Mucosa of rectum (tissue), 2 donors: ENCODE measurements at regions not wholly inside any gene's neighbourhood (a gene's known extent, or its start where the extent isn't known, plus 50 kb on each side); places are given as distances from the start of the nearest gene placed in this dataset.
"Not testable (repeated sequence)": the region's sequence is repeated elsewhere in the genome, so short reads cannot be mapped to it uniquely, and the experiment has no call there.

Experiments used
- H3K27ac ChIP-seq, 2 donors: one replicate each; pipeline ENCODE4 v1.7.0; 2013; ENCODE audit warnings: inconsistent platforms in 2 of 2, low read depth in 2 of 2, low read length in 2 of 2
- H3K27me3 ChIP-seq, 2 donors: one replicate each; pipeline ENCODE4 v1.7.0; 2013; ENCODE audit warnings: low read length in 2 of 2; ENCODE audit not compliant: control insufficient read depth in 2 of 2, insufficient read depth in 2 of 2
- H3K36me3 ChIP-seq, 2 donors: one replicate each; pipeline ENCODE4 v1.7.0; 2013; ENCODE audit warnings: low read length in 2 of 2; ENCODE audit not compliant: control insufficient read depth in 2 of 2, insufficient read depth in 2 of 2
- H3K4me1 ChIP-seq, 2 donors: one replicate each; pipeline ENCODE4 v1.7.0; 2013; ENCODE audit warnings: low read length in 2 of 2, mild to moderate bottlenecking in 1 of 2; ENCODE audit not compliant: control insufficient read depth in 2 of 2, insufficient read depth in 2 of 2
- H3K4me3 ChIP-seq, 2 donors: one replicate each; pipeline ENCODE4 v1.7.0; 2013; ENCODE audit warnings: low read length in 2 of 2
- H3K9ac ChIP-seq, 2 donors: one replicate each; pipeline ENCODE4 v1.7.0; 2013; ENCODE audit warnings: low read length in 2 of 2, low read depth in 1 of 2, mild to moderate bottlenecking in 1 of 2
- H3K9me3 ChIP-seq, 2 donors: one replicate each; pipeline ENCODE4 v1.7.0; 2013; ENCODE audit warnings: low read length in 2 of 2; ENCODE audit not compliant: control insufficient read depth in 2 of 2
- donor health status: healthy.
- donor health status: Normal muscosa, but diverticular disease.

GRCh38 chr16:66036793-66037715 is 329.4 kb upstream of the CDH5 start:
- no peaks in the 10 kb centered on the region for H3K4me1 ChIP-seq
- no peak overlapping the region for H3K9ac ChIP-seq
- no peaks in the 10 kb centered on the region for H3K36me3 ChIP-seq
- H3K27ac ChIP-seq = no peak overlapping the region
- no peak overlapping the region for H3K4me3 ChIP-seq
- no peaks in the 10 kb centered on the region for H3K9me3 ChIP-seq
- no peaks in the 10 kb centered on the region for H3K27me3 ChIP-seq

- H3K9me3 ChIP-seq = no peaks in the 10 kb centered on the region
- no peak overlapping the region for H3K9ac ChIP-seq
- H3K27me3 ChIP-seq = no peaks in the 10 kb centered on the region
- H3K4me1 ChIP-seq = no peaks in the 10 kb centered on the region
- H3K4me3 ChIP-seq = no peak overlapping the region
- no peak overlapping the region for H3K27ac ChIP-seq
- no peaks in the 10 kb centered on the region for H3K36me3 ChIP-seq
These were observed 330.3 kb upstream of the CDH5 start for GRCh38 chr16:66036184-66036583.

DNA sequence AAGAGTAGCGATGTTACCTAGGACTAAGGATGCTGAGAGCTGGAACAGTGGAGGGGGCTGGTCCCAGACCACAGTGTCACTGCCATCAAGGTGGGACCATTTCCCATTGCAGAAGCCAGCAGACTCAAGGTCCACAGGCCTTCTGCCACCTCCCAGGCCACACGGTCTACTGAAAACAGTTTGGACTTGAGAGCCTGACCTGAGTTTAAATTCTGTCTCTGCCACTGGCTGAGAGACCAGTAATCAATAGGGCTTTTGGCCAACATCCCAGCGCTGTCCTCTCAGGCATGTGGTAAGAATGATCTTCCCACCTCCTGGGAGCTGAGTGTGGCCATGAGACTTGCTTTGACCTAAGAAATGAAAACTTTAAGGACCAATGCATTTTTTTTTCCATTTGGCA is 331.4 kb upstream of the CDH5 start:
- Histone ChIP-seq H3K9me3 (no peaks in the 10 kb centered on the region), H3K4me3 (no peak overlapping the region), H3K36me3 (no peaks in the 10 kb centered on the region), H3K27ac (no peak overlapping the region), H3K9ac (no peak overlapping the region), H3K4me1 (no peaks in the 10 kb centered on the region), H3K27me3 (no peaks in the 10 kb centered on the region)

- H3K27me3 ChIP-seq = no peaks in the 10 kb centered on the region
- no peak overlapping the region for H3K9ac ChIP-seq
- H3K27ac ChIP-seq = no peak overlapping the region
- no peaks in the 10 kb centered on the region for H3K36me3 ChIP-seq
- no peaks in the 10 kb centered on the region for H3K9me3 ChIP-seq
- H3K4me3 ChIP-seq = no peak overlapping the region
- H3K4me1 ChIP-seq = no peaks in the 10 kb centered on the region
These were observed 333.6 kb upstream of the CDH5 start for GRCh38 chr16:66032841-66033240.

DNA sequence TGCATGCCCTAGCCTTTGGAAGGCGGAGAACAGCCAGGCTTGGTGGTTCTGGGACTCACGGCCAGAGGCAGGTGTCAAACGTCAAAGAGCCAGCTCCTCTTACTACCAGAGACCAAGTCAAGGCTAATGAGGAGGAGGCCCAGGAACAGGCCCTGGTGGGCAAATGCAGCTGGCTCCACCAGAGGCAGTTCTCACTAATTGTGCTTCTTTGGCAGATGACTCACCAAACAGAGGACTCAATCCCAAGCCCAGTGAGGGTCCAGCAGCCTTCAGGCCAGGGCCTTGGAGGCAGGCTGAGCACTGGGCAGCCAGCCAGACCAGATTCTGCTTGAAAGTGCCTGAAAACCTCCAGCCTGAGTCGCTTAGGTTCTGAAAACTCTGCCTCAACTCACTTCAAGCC is 336.5 kb upstream of the CDH5 start:
- no peaks in the 10 kb centered on the region for H3K4me1 ChIP-seq
- H3K27me3 ChIP-seq = no peaks in the 10 kb centered on the region
- H3K9me3 ChIP-seq = no peaks in the 10 kb centered on the region
- no peak overlapping the region for H3K27ac ChIP-seq
- no peaks in the 10 kb centered on the region for H3K36me3 ChIP-seq
- H3K4me3 ChIP-seq = no peak overlapping the region
- H3K9ac ChIP-seq = no peak overlapping the region

GRCh38 chr16:66028510-66029216 is 337.8 kb upstream of the CDH5 start:
- no peaks in the 10 kb centered on the region for H3K4me1 ChIP-seq
- H3K27me3 ChIP-seq = no peaks in the 10 kb centered on the region
- H3K27ac ChIP-seq = no peak overlapping the region
- H3K36me3 ChIP-seq = no peaks in the 10 kb centered on the region
- H3K9ac ChIP-seq = no peak overlapping the region
- peaks cover 0 to 3% of the 10 kb centered on the region in 2 donors for H3K9me3 ChIP-seq
- H3K4me3 ChIP-seq = no peak overlapping the region

GRCh38 chr16:66026787-66027330 is 339.6 kb upstream of the CDH5 start:
- H3K9ac ChIP-seq = no peak overlapping the region

GRCh38 chr16:66026211-66026610 is 340.3 kb upstream of the CDH5 start:
- no peaks in the 10 kb centered on the region for H3K36me3 ChIP-seq
- H3K9me3 ChIP-seq = peaks cover 0 to 3% of the 10 kb centered on the region in 2 donors
- no peaks in the 10 kb centered on the region for H3K27me3 ChIP-seq
- no peaks in the 10 kb centered on the region for H3K4me1 ChIP-seq
- no peak overlapping the region for H3K9ac ChIP-seq
- no peak overlapping the region for H3K4me3 ChIP-seq
- no peak overlapping the region for H3K27ac ChIP-seq

More at GRCh38 chr16:66026787-66027330, 339.6 kb upstream of the CDH5 start:
- Histone ChIP-seq H3K27ac (no peak overlapping the region), H3K4me1 (no peaks in the 10 kb centered on the region), H3K4me3 (no peak overlapping the region), H3K36me3 (no peaks in the 10 kb centered on the region), H3K27me3 (no peaks in the 10 kb centered on the region), H3K9me3 (peaks cover 0 to 3% of the 10 kb centered on the region in 2 donors)

- H3K27ac ChIP-seq = no peak overlapping the region
- H3K4me3 ChIP-seq = no peak overlapping the region
- H3K27me3 ChIP-seq = no peaks in the 10 kb centered on the region
- no peak overlapping the region for H3K9ac ChIP-seq
- no peaks in the 10 kb centered on the region for H3K4me1 ChIP-seq
- H3K9me3 ChIP-seq = peaks cover 0 to 3% of the 10 kb centered on the region in 2 donors
- no peaks in the 10 kb centered on the region for H3K36me3 ChIP-seq
These were observed 340.7 kb upstream of the CDH5 start for GRCh38 chr16:66025751-66026150.

DNA sequence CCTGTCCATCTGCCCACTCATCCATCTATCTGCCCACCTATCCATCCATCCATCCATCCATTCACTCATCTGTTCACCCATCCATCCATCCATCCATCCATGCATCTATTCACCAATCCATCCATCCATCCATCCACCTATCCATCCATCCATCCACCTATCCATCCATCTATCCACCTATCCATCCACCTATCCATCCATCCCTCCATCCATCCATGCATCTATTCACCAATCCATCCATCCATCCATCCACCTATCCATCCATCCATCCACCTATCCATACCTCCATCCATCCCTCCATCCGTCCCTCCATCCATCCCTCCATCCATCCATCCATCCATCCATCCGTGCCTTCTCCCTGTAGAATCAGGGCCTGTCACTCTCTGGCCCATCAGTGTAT is 341.9 kb upstream of the CDH5 start:
- not testable (repeated sequence) for H3K9me3 ChIP-seq, H3K27me3 ChIP-seq, H3K36me3 ChIP-seq, H3K4me1 ChIP-seq, H3K9ac ChIP-seq, H3K4me3 ChIP-seq, H3K27ac ChIP-seq
